Spleen (tissue), 7 donors: ENCODE measurements at regions not wholly inside any gene's neighbourhood (a gene's known extent, or its start where the extent isn't known, plus 50 kb on each side); places are given as distances from the start of the nearest gene placed in this dataset.

Experiments used
- CTCF ChIP-seq, 11 experiments: fragments of 200-600 bp in 7 of 11; fragments of 450-650 bp in 4 of 11; sonication (generic) in 4 of 11; IDR thresholded peaks in 8 of 11; conservative IDR thresholded peaks in 3 of 11; 1 replicate in 7 of 11; 2 replicates in 4 of 11; pipeline versions ENCODE4 v1.4.0 to v1.8.0; 2016 to 2021; ENCODE audit warnings: antibody characterized with exemption in 11 of 11, inconsistent platforms in 4 of 11, mild to moderate bottlenecking in 1 of 11
- POLR2A ChIP-seq, 3 donors: fragments of 450-650 bp; IDR thresholded peaks; one replicate each; pipeline ENCODE4 v1.5.1; 2017; ENCODE audit warnings: antibody characterized with exemption in 3 of 3, mild to moderate bottlenecking in 1 of 3
- POLR2AphosphoS5 ChIP-seq, 3 donors: sonication (generic); formaldehyde crosslinking; IDR thresholded peaks; one replicate each; pipeline ENCODE4 v1.5.1; 2017; ENCODE audit warnings: antibody characterized with exemption in 3 of 3
- donor health status: DM: no; HTN: no; CAD: no; lungs with moderate emphysema.
- donor health status: DM: no; HTN: no; CAD: no.
- donor health status: DM: no; HTN: no; CAD: no.

DNA sequence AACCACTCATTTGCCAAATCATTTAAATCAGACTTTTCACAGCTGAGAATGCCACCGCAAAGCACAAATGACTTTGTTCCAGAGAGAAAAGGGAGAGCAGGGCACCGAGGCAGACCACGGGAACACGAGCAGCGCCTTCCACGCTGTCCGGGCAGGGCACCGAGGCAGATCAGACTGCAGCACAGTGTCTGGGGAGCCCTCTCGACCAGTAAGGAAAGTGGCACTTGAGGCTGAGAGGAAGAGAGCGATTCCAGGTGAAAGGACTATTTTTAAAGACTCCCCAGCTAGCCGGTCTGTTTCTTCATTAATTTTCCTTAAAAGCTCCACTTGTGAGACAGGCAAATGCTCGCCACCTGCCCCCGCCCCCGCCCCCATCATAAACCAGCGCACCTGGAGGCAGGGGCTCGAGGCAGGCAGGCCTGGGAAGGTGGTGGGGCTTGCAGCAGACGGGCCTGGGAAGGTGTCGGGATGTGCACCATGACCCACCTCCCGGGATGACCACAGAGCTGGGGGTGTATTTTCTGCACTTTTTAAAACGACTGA lies 80.9 kb upstream of the CTDP1 start:
- no peak for TF ChIP-seq CTCF (IDR thresholded peaks at IDR 0.05 in 8 of 11, conservative IDR thresholded peaks at IDR 0.05 in 3 of 11)
- TF ChIP-seq POLR2A (IDR thresholded peaks at IDR 0.05): no peak
- TF ChIP-seq POLR2AphosphoS5 (IDR thresholded peaks at IDR 0.05): no peak
